Upper lobe of left lung (tissue), 4 donors: ENCODE measurements at regions not wholly inside any gene's neighbourhood (a gene's known extent, or its start where the extent isn't known, plus 50 kb on each side); places are given as distances from the start of the nearest gene placed in this dataset.

ENCODE experiments used
- CTCF ChIP-seq, 6 experiments: fragments of 450-650 bp in 4 of 6; fragments of 200-600 bp in 2 of 6; sonication (generic) in 2 of 6; IDR thresholded peaks; one replicate each; pipeline ENCODE4 v1.5.1; 2016 to 2019; ENCODE audit warnings: antibody characterized with exemption in 6 of 6
- POLR2AphosphoS5 ChIP-seq, 2 donors: sonication (generic); formaldehyde crosslinking; IDR thresholded peaks; one replicate each; pipeline ENCODE4 v1.5.1; 2017; ENCODE audit warnings: antibody characterized with exemption in 2 of 2

GRCh38 chr1:34408011-34408410 lies 231.3 kb downstream of the C1orf94 start:
- peak in 1 of 2 donors; percentile 49 for TF ChIP-seq POLR2AphosphoS5 (IDR thresholded peaks at IDR 0.05)
- no peak for TF ChIP-seq CTCF (IDR thresholded peaks at IDR 0.05)
